ENCODE measurements at regions not wholly inside any gene's neighbourhood (a gene's known extent, or its start where the extent isn't known, plus 50 kb on each side); places are given as distances from the start of the nearest gene placed in this dataset.
"Not testable (repeated sequence)": the region's sequence is repeated elsewhere in the genome, so short reads cannot be mapped to it uniquely, and the experiment has no call there.

GRCh38 chr3:139231555-139232281, 112.1 kb upstream of the MRPS22 start:
- DNase-seq (ENCODE audit: low read depth): no peak
- H3K4me3 ChIP-seq (ENCODE audit: low read length): no peak overlapping the region
- TF ChIP-seq CTCF (conservative IDR thresholded peaks at IDR 0.05; ENCODE audit: low read length): no peak

GRCh38 chr3:139232341-139232740, 111.5 kb upstream of the MRPS22 start:
- DNase-seq (ENCODE audit: low read depth); H3K4me3 ChIP-seq (ENCODE audit: low read length): not testable (repeated sequence)

GRCh38 chr3:139234491-139234890, 109.3 kb upstream of the MRPS22 start:
- no peak overlapping the region for H3K4me3 ChIP-seq (ENCODE audit: low read length)
- DNase-seq (ENCODE audit: low read depth): no peak
- TF ChIP-seq CTCF (conservative IDR thresholded peaks at IDR 0.05; ENCODE audit: low read length): no peak

GRCh38 chr3:139235192-139235591, 108.6 kb upstream of the MRPS22 start:
- TF ChIP-seq CTCF (conservative IDR thresholded peaks at IDR 0.05; ENCODE audit: low read length): no peak
- no peak for DNase-seq (ENCODE audit: low read depth)
- no peak overlapping the region for H3K4me3 ChIP-seq (ENCODE audit: low read length)

GRCh38 chr3:139236336-139236735, 107.5 kb upstream of the MRPS22 start:
- DNase-seq (ENCODE audit: low read depth): peak; percentile 25
- TF ChIP-seq CTCF (conservative IDR thresholded peaks at IDR 0.05; ENCODE audit: low read length): no peak
- H3K4me3 ChIP-seq (ENCODE audit: low read length): no peak overlapping the region

GRCh38 chr3:139238281-139239030, 105.4 kb upstream of the MRPS22 start:
- H3K4me3 ChIP-seq (ENCODE audit: low read length): peak overlapping the region; percentile 58
- TF ChIP-seq CTCF (conservative IDR thresholded peaks at IDR 0.05; ENCODE audit: low read length): no peak
- DNase-seq (ENCODE audit: low read depth): peak; percentile 45

- no peak overlapping the region; the same call in 1 of the 2 replicates for H3K4me3 ChIP-seq (ENCODE audit: low read length)
- DNase-seq (ENCODE audit: low read depth): no peak
- no peak for TF ChIP-seq CTCF (conservative IDR thresholded peaks at IDR 0.05; ENCODE audit: low read length)
These were observed 104.3 kb upstream of the MRPS22 start for GRCh38 chr3:139239550-139239949.

All from AG10803 (cell line).